ENCODE measurements at regions not wholly inside any gene's neighbourhood (a gene's known extent, or its start where the extent isn't known, plus 50 kb on each side); places are given as distances from the start of the nearest gene placed in this dataset.

- ATAC-seq: no peak
- H2AFZ ChIP-seq (ENCODE audit: low read length): no peak overlapping the region
- intact Hi-C loops (cut with micrococcal nuclease): no loop called here
- no peaks in the 10 kb centered on the region for H3K9me2 ChIP-seq (replicated peaks; ENCODE audit: low read length)
- H3K4me1 ChIP-seq (ENCODE audit: insufficient read depth, low read length): no peaks in the 10 kb centered on the region
- no peak overlapping the region for H3K4me3 ChIP-seq (ENCODE audit: low read length)
- TF ChIP-seq EZH2 (IDR thresholded peaks at IDR 0.05; ENCODE audit: low read length, unreplicated experiment) (no peak), EZH2phosphoT487 (IDR thresholded peaks at IDR 0.05; ENCODE audit: borderline replicate concordance, low read length) (no peak), CTCF (conservative IDR thresholded peaks at IDR 0.05; ENCODE audit: low read depth, low read length) (no peak)
- no peaks in the 10 kb centered on the region for H3K27me3 ChIP-seq (ENCODE audit: low read length)
- H3K9me3 ChIP-seq (ENCODE audit: low read length): no peaks in the 10 kb centered on the region
- no peaks in the 10 kb centered on the region for H4K20me1 ChIP-seq (ENCODE audit: low read length)
- no peaks in the 10 kb centered on the region for H3K36me3 ChIP-seq (ENCODE audit: low read depth, low read length)
- no peaks in the 10 kb centered on the region for H3K79me2 ChIP-seq (ENCODE audit: low read length)
- no TSS peak for BruUV-seq (replicated peaks)
- no peaks in the 10 kb centered on the region for H3F3A ChIP-seq (ENCODE audit: low read length, unreplicated experiment)
- H3K9ac ChIP-seq (ENCODE audit: low read length): no peak overlapping the region
- DNase-seq: no peak
- no peak overlapping the region for H3K27ac ChIP-seq (ENCODE audit: low read length)
- H3K4me2 ChIP-seq (ENCODE audit: low read length): no peak overlapping the region
- ChIA-PET POLR2A (ENCODE audit: unreplicated experiment) (no interaction called here), CTCF (no interaction called here)
These were observed 216.9 kb upstream of the TACR3 start for GRCh38 chr4:103936653-103937145.

- no peaks in the 10 kb centered on the region for H3F3A ChIP-seq (ENCODE audit: low read length, unreplicated experiment)
- intact Hi-C loops (cut with micrococcal nuclease): loop anchor here (5.0 kb wide), 1 partner anchor 732 kb away; no protein-coding TSS in a partner anchor
- CTCF ChIA-PET: no interaction called here
- DNase-seq (peak; percentile 65), ATAC-seq (no peak)
- no peaks in the 10 kb centered on the region for H3K79me2 ChIP-seq (ENCODE audit: low read length)
- no TSS peak for BruUV-seq (replicated peaks)
- no peaks in the 10 kb centered on the region for H3K27me3 ChIP-seq (ENCODE audit: low read length)
- H3K9me2 ChIP-seq (replicated peaks; ENCODE audit: low read length): no peaks in the 10 kb centered on the region
- no peaks in the 10 kb centered on the region for H3K9me3 ChIP-seq (ENCODE audit: low read length)
- no peak overlapping the region for H3K27ac ChIP-seq (ENCODE audit: low read length)
- TF ChIP-seq CTCF (conservative IDR thresholded peaks at IDR 0.05; ENCODE audit: low read depth, low read length) (peak; percentile 74), EZH2phosphoT487 (IDR thresholded peaks at IDR 0.05; ENCODE audit: borderline replicate concordance, low read length) (no peak)
- no peaks in the 10 kb centered on the region for H3K4me1 ChIP-seq (ENCODE audit: insufficient read depth, low read length)
- no peaks in the 10 kb centered on the region for H4K20me1 ChIP-seq (ENCODE audit: low read length)
- POLR2A ChIA-PET (ENCODE audit: unreplicated experiment): no interaction called here
- H3K36me3 ChIP-seq (ENCODE audit: low read depth, low read length): no peaks in the 10 kb centered on the region
- no peak overlapping the region for H3K4me3 ChIP-seq (ENCODE audit: low read length)
- H3K4me2 ChIP-seq (ENCODE audit: low read length): no peak overlapping the region
- no peak overlapping the region for H2AFZ ChIP-seq (ENCODE audit: low read length)
- no peak overlapping the region for H3K9ac ChIP-seq (ENCODE audit: low read length)
These were observed 214.5 kb upstream of the TACR3 start for GRCh38 chr4:103934178-103934789.

- DNase-seq: no peak
- Histone ChIP-seq H3K9me2 (replicated peaks; ENCODE audit: low read length) (no peaks in the 10 kb centered on the region), H4K20me1 (ENCODE audit: low read length) (no peaks in the 10 kb centered on the region), H3K27me3 (ENCODE audit: low read length) (peaks cover 12% of the 10 kb centered on the region; the same call in 1 of the 2 replicates), H3K9ac (ENCODE audit: low read length) (no peak overlapping the region), H3K4me1 (ENCODE audit: insufficient read depth, low read length) (no peaks in the 10 kb centered on the region), H3K36me3 (ENCODE audit: low read depth, low read length) (no peaks in the 10 kb centered on the region), H3K9me3 (ENCODE audit: low read length) (no peaks in the 10 kb centered on the region), H3K4me2 (ENCODE audit: low read length) (no peak overlapping the region), H3K4me3 (ENCODE audit: low read length) (no peak overlapping the region), H3F3A (ENCODE audit: low read length, unreplicated experiment) (no peaks in the 10 kb centered on the region), H3K79me2 (ENCODE audit: low read length) (no peaks in the 10 kb centered on the region), H2AFZ (ENCODE audit: low read length) (no peak overlapping the region), H3K27ac (ENCODE audit: low read length) (no peak overlapping the region)
- POLR2A ChIA-PET (ENCODE audit: unreplicated experiment): no interaction called here
- CTCF ChIA-PET: no interaction called here
- no peak for ATAC-seq
- BruUV-seq (replicated peaks): no TSS peak
- TF ChIP-seq EZH2 (IDR thresholded peaks at IDR 0.05; ENCODE audit: low read length, unreplicated experiment): no peak
- TF ChIP-seq CTCF (conservative IDR thresholded peaks at IDR 0.05; ENCODE audit: low read depth, low read length): no peak
- no peak for TF ChIP-seq EZH2phosphoT487 (IDR thresholded peaks at IDR 0.05; ENCODE audit: borderline replicate concordance, low read length)
- intact Hi-C loops (cut with micrococcal nuclease): no loop called here
These were observed 208.6 kb upstream of the TACR3 start for GRCh38 chr4:103928370-103928769.

All from PC-3 (cell line).